ENCODE measurements at regions not wholly inside any gene's neighbourhood (a gene's known extent, or its start where the extent isn't known, plus 50 kb on each side); places are given as distances from the start of the nearest gene placed in this dataset.
A peak's percentile ranks its signal among the peaks of the same experiment; 100 is the strongest.

- 20 to 74% (median 63%) methylated on average over 1 to 3 of the region's 3 CpGs; no CpG with 5 or more reads in 4 of the 10 experiments for WGBS, 10 experiments
- Histone ChIP-seq H3K4me1 (replicated peaks in 1 of 2) (peaks cover 7 to 8% of the 10 kb centered on the region in 2 donors), H3K27ac (no peak overlapping the region), H3K4me3 (no peak overlapping the region)
- peak in 5 of 8 experiments; percentile 39 to 68 (median 42) for ATAC-seq (replicated peaks in 6 of 8)
- in situ Hi-C loops (cut with MboI; ENCODE audit: low pct_unique_long_range_greater_than_20kb in 2 of 9, low sequenced_read_pairs in 9 of 9, unreplicated experiment in 9 of 9) = no loop called here
These were observed 143.3 kb upstream of the GMNC start for GRCh38 chr3:191005790-191006189.

- peak in 2 of 8 experiments; percentile 31 to 73 for ATAC-seq (replicated peaks in 6 of 8)
- peaks cover 7 to 8% of the 10 kb centered on the region in 2 donors for H3K4me1 ChIP-seq (replicated peaks in 1 of 2)
- WGBS, 10 experiments = 8 to 83% (median 49%) methylated on average over 1 to 5 of the region's 5 CpGs; no CpG with 5 or more reads in 1 of the 10 experiments
- in situ Hi-C loops (cut with MboI; ENCODE audit: low pct_unique_long_range_greater_than_20kb in 2 of 9, low sequenced_read_pairs in 9 of 9, unreplicated experiment in 9 of 9) = no loop called here
- no peak overlapping the region for H3K4me3 ChIP-seq
- no peak overlapping the region for H3K27ac ChIP-seq
These were observed 141.2 kb upstream of the GMNC start for GRCh38 chr3:191003742-191004141.

- in situ Hi-C loops (cut with MboI; ENCODE audit: low pct_unique_long_range_greater_than_20kb in 2 of 9, low sequenced_read_pairs in 9 of 9, unreplicated experiment in 9 of 9) = no loop called here
- H3K4me3 ChIP-seq = no peak overlapping the region
- ATAC-seq (replicated peaks in 6 of 8) = no peak
- H3K4me1 ChIP-seq (replicated peaks in 1 of 2) = no peaks in the 10 kb centered on the region
- no peak overlapping the region for H3K27ac ChIP-seq
- WGBS, 10 experiments = 0 to 89% (median 54%) methylated on average over 2 to 3 of the region's 3 CpGs
These were observed 133.8 kb upstream of the GMNC start for GRCh38 chr3:190996181-190996775.

GRCh38 chr3:190995156-190995555 lies 132.7 kb upstream of the GMNC start:
- no peak overlapping the region for H3K4me3 ChIP-seq
- no peak overlapping the region for H3K27ac ChIP-seq
- in situ Hi-C loops (cut with MboI; ENCODE audit: low pct_unique_long_range_greater_than_20kb in 2 of 9, low sequenced_read_pairs in 9 of 9, unreplicated experiment in 9 of 9) = no loop called here
- ATAC-seq (replicated peaks in 6 of 8) = no peak
- no peaks in the 10 kb centered on the region for H3K4me1 ChIP-seq (replicated peaks in 1 of 2)
- 0 to 64% (median 11%) methylated on average over 1 of the region's 1 CpG; no CpG with 5 or more reads in 3 of the 10 experiments for WGBS, 10 experiments

GRCh38 chr3:190990898-190991297 lies 128.4 kb upstream of the GMNC start:
- Histone ChIP-seq H3K4me3 (no peak overlapping the region), H3K4me1 (replicated peaks in 1 of 2) (no peaks in the 10 kb centered on the region), H3K27ac (no peak overlapping the region)
- in situ Hi-C loops (cut with MboI; ENCODE audit: low pct_unique_long_range_greater_than_20kb in 2 of 9, low sequenced_read_pairs in 9 of 9, unreplicated experiment in 9 of 9) = no loop called here
- peak in 2 of 8 experiments; percentile 64 to 91 for ATAC-seq (replicated peaks in 6 of 8)

- 0 to 95% (median 10%) methylated on average over 1 to 2 of the region's 2 CpGs; no CpG with 5 or more reads in 3 of the 10 experiments for WGBS, 10 experiments
- Histone ChIP-seq H3K4me3 (no peak overlapping the region), H3K4me1 (replicated peaks in 1 of 2) (no peaks in the 10 kb centered on the region), H3K27ac (no peak overlapping the region)
- ATAC-seq (replicated peaks in 6 of 8) = no peak
- in situ Hi-C loops (cut with MboI; ENCODE audit: low pct_unique_long_range_greater_than_20kb in 2 of 9, low sequenced_read_pairs in 9 of 9, unreplicated experiment in 9 of 9) = no loop called here
These were observed 126.7 kb upstream of the GMNC start for GRCh38 chr3:190989218-190989617.

- in situ Hi-C loops (cut with MboI; ENCODE audit: low pct_unique_long_range_greater_than_20kb in 2 of 9, low sequenced_read_pairs in 9 of 9, unreplicated experiment in 9 of 9) = no loop called here
- ATAC-seq (replicated peaks in 6 of 8) = no peak
- H3K4me1 ChIP-seq (replicated peaks in 1 of 2) = no peaks in the 10 kb centered on the region
- H3K4me3 ChIP-seq = no peak overlapping the region
- 0 to 100% (median 63%) methylated on average over 1 to 2 of the region's 2 CpGs; no CpG with 5 or more reads in 1 of the 10 experiments for WGBS, 10 experiments
- H3K27ac ChIP-seq = no peak overlapping the region
These were observed 125.6 kb upstream of the GMNC start for GRCh38 chr3:190988102-190988501.

GRCh38 chr3:190984502-190985244 lies 122.2 kb upstream of the GMNC start:
- in situ Hi-C loops (cut with MboI; ENCODE audit: low pct_unique_long_range_greater_than_20kb in 2 of 9, low sequenced_read_pairs in 9 of 9, unreplicated experiment in 9 of 9) = no loop called here
- 17 to 97% (median 85%) methylated on average over 3 to 4 of the region's 4 CpGs; no CpG with 5 or more reads in 1 of the 10 experiments for WGBS, 10 experiments
- no peak for ATAC-seq (replicated peaks in 6 of 8)
- no peaks in the 10 kb centered on the region for H3K4me1 ChIP-seq (replicated peaks in 1 of 2)
- no peak overlapping the region for H3K4me3 ChIP-seq
- no peak overlapping the region for H3K27ac ChIP-seq

- in situ Hi-C loops (cut with MboI; ENCODE audit: low pct_unique_long_range_greater_than_20kb in 2 of 9, low sequenced_read_pairs in 9 of 9, unreplicated experiment in 9 of 9) = no loop called here
- no peaks in the 10 kb centered on the region for H3K4me1 ChIP-seq (replicated peaks in 1 of 2)
- H3K4me3 ChIP-seq = no peak overlapping the region
- no peak for ATAC-seq (replicated peaks in 6 of 8)
- WGBS, 10 experiments = 0 to 100% (median 82%) methylated on average over 1 of the region's 1 CpG; no CpG with 5 or more reads in 4 of the 10 experiments
- H3K27ac ChIP-seq = no peak overlapping the region
These were observed 121.4 kb upstream of the GMNC start for GRCh38 chr3:190983875-190984274.

GRCh38 chr3:190973771-190974170 lies 111.3 kb upstream of the GMNC start:
- WGBS, 10 experiments = 18 to 75% (median 40%) methylated on average over 1 to 3 of the region's 3 CpGs
- no peak overlapping the region for H3K4me3 ChIP-seq
- H3K27ac ChIP-seq = no peak overlapping the region
- in situ Hi-C loops (cut with MboI; ENCODE audit: low pct_unique_long_range_greater_than_20kb in 2 of 9, low sequenced_read_pairs in 9 of 9, unreplicated experiment in 9 of 9) = no loop called here
- ATAC-seq (replicated peaks in 6 of 8) = peak in 4 of 8 experiments; percentile 48 to 76 (median 58)
- H3K4me1 ChIP-seq (replicated peaks in 1 of 2) = peaks cover 3 to 9% of the 10 kb centered on the region in 2 donors

- WGBS, 10 experiments = 0 to 100% (median 100%) methylated on average over 1 of the region's 1 CpG; no CpG with 5 or more reads in 4 of the 10 experiments
- in situ Hi-C loops (cut with MboI; ENCODE audit: low pct_unique_long_range_greater_than_20kb in 2 of 9, low sequenced_read_pairs in 9 of 9, unreplicated experiment in 9 of 9) = no loop called here
- no peak overlapping the region for H3K27ac ChIP-seq
- peaks cover 3 to 9% of the 10 kb centered on the region in 2 donors for H3K4me1 ChIP-seq (replicated peaks in 1 of 2)
- H3K4me3 ChIP-seq = no peak overlapping the region
- no peak for ATAC-seq (replicated peaks in 6 of 8)
These were observed 110.4 kb upstream of the GMNC start for GRCh38 chr3:190972840-190973270.

- Histone ChIP-seq H3K27ac (no peak overlapping the region), H3K4me1 (replicated peaks in 1 of 2) (peaks cover 3 to 9% of the 10 kb centered on the region in 2 donors), H3K4me3 (no peak overlapping the region)
- ATAC-seq (replicated peaks in 6 of 8) = no peak
- in situ Hi-C loops (cut with MboI; ENCODE audit: low pct_unique_long_range_greater_than_20kb in 2 of 9, low sequenced_read_pairs in 9 of 9, unreplicated experiment in 9 of 9) = no loop called here
- 25 to 98% (median 91%) methylated on average over 2 to 5 of the region's 5 CpGs; no CpG with 5 or more reads in 1 of the 10 experiments for WGBS, 10 experiments
These were observed 109.7 kb upstream of the GMNC start for GRCh38 chr3:190972196-190972595.

GRCh38 chr3:190970560-190970959 lies 108.1 kb upstream of the GMNC start:
- in situ Hi-C loops (cut with MboI; ENCODE audit: low pct_unique_long_range_greater_than_20kb in 2 of 9, low sequenced_read_pairs in 9 of 9, unreplicated experiment in 9 of 9) = no loop called here
- H3K27ac ChIP-seq = no peak overlapping the region
- ATAC-seq (replicated peaks in 6 of 8) = no peak
- H3K4me1 ChIP-seq (replicated peaks in 1 of 2) = peaks cover 3 to 9% of the 10 kb centered on the region in 2 donors
- H3K4me3 ChIP-seq = no peak overlapping the region
